Eye (tissue), 1 donor: ENCODE measurements at regions not wholly inside any gene's neighbourhood (a gene's known extent, or its start where the extent isn't known, plus 50 kb on each side); places are given as distances from the start of the nearest gene placed in this dataset.
"Not testable (repeated sequence)": the region's sequence is repeated elsewhere in the genome, so short reads cannot be mapped to it uniquely, and the experiment has no call there.

ENCODE experiments used
- DNase-seq: peaks from one replicate; pipeline ENCODE4 v3.0.0-alpha.2; 2015

- DNase-seq = peak; percentile 59
Measured at GRCh38 chr3:177764377-177764912, 567.2 kb upstream of the TBL1XR1 start.

- DNase-seq = no peak
Measured at GRCh38 chr3:177764933-177765332, 567.7 kb upstream of the TBL1XR1 start.

GRCh38 chr3:177770383-177771230 is 573.3 kb upstream of the TBL1XR1 start:
- peak; percentile 31 for DNase-seq

- DNase-seq = no peak
Measured at GRCh38 chr3:177771780-177772179, 574.5 kb upstream of the TBL1XR1 start.

GRCh38 chr3:177772908-177773557 is 575.8 kb upstream of the TBL1XR1 start:
- peak; percentile 32 for DNase-seq

- no peak for DNase-seq
Measured at GRCh38 chr3:177773717-177774116, 576.4 kb upstream of the TBL1XR1 start.

GRCh38 chr3:177776661-177777101 is 579.4 kb upstream of the TBL1XR1 start:
- DNase-seq = peak; percentile 56

- peak; percentile 61 for DNase-seq
Measured at GRCh38 chr3:177777699-177778098, 580.4 kb upstream of the TBL1XR1 start.

- no peak for DNase-seq
Measured at GRCh38 chr3:177778633-177779032, 581.4 kb upstream of the TBL1XR1 start.

GRCh38 chr3:177781686-177782161 is 584.4 kb upstream of the TBL1XR1 start:
- peak; percentile 76 for DNase-seq

GRCh38 chr3:177783338-177783737 is 586.1 kb upstream of the TBL1XR1 start:
- DNase-seq = no peak

- no peak for DNase-seq
Measured at GRCh38 chr3:177783767-177784166, 586.5 kb upstream of the TBL1XR1 start.

GRCh38 chr3:177787279-177788041 is 590.2 kb upstream of the TBL1XR1 start:
- peak; percentile 33 for DNase-seq

- DNase-seq = no peak
Measured at GRCh38 chr3:177789500-177789899, 592.2 kb upstream of the TBL1XR1 start.

- no peak for DNase-seq
Measured at GRCh38 chr3:177792311-177793030, 595.2 kb upstream of the TBL1XR1 start.

- no peak for DNase-seq
Measured at GRCh38 chr3:177793451-177793850, 596.2 kb upstream of the TBL1XR1 start.

- DNase-seq = no peak
Measured at GRCh38 chr3:177795216-177795615, 597.9 kb upstream of the TBL1XR1 start.

- no peak for DNase-seq
Measured at GRCh38 chr3:177795859-177796258, 598.6 kb upstream of the TBL1XR1 start.

GRCh38 chr3:177800147-177800546 is 602.9 kb upstream of the TBL1XR1 start:
- not testable (repeated sequence) for DNase-seq

- DNase-seq = no peak
Measured at GRCh38 chr3:177800561-177800960, 603.3 kb upstream of the TBL1XR1 start.

- DNase-seq = peak; percentile 51
Measured at GRCh38 chr3:177802151-177802900, 605.0 kb upstream of the TBL1XR1 start.
